ENCODE measurements at regions not wholly inside any gene's neighbourhood (a gene's known extent, or its start where the extent isn't known, plus 50 kb on each side); places are given as distances from the start of the nearest gene placed in this dataset.

GRCh38 chr20:48433178-48433577 lies 394.6 kb downstream of the PREX1 start:
- TF ChIP-seq CTCF (conservative IDR thresholded peaks at IDR 0.05 in 1 of 2, IDR thresholded peaks at IDR 0.05 in 1 of 2; ENCODE audit: extremely low read depth in 1 of 2, insufficient read depth in 1 of 2, low read depth in 1 of 2, low read length in 2 of 2) (no peak), EZH2 (IDR thresholded peaks at IDR 0.05; ENCODE audit: borderline replicate concordance, low read length) (no peak)

Data from mammary epithelial cell (primary cell).